Karpas-422 (cell line): ENCODE measurements at regions not wholly inside any gene's neighbourhood (a gene's known extent, or its start where the extent isn't known, plus 50 kb on each side); places are given as distances from the start of the nearest gene placed in this dataset.
A peak's percentile ranks its signal among the peaks of the same experiment; 100 is the strongest.

ENCODE experiments used
- DNase-seq: peaks from one replicate; pipeline ENCODE4 v3.0.0-alpha.2; 2015
- H2AFZ ChIP-seq: fragments of 200-600 bp; sonication (generic); 2 replicates; pipeline ENCODE4 v1.6.1; 2014; ENCODE audit warnings: antibody characterized with exemption, low read length, mixed read lengths
- H3K27ac ChIP-seq: fragments of 200-600 bp; sonication (generic); 2 replicates; pipeline ENCODE4 v1.5.1; 2014; ENCODE audit warnings: mild to moderate bottlenecking, low read length, moderate library complexity
- H3K27me3 ChIP-seq: fragments of 200-600 bp; sonication (generic); 2 replicates; pipeline ENCODE4 v1.6.1; 2014; ENCODE audit warnings: low read length, mixed read lengths
- H3K36me3 ChIP-seq: fragments of 200-600 bp; sonication (generic); 2 replicates; pipeline ENCODE4 v1.6.1; 2014; ENCODE audit warnings: low read length, mixed read lengths; ENCODE audit not compliant: insufficient read depth
- H3K4me1 ChIP-seq: fragments of 200-600 bp; sonication (generic); 2 replicates; pipeline ENCODE4 v1.6.1; 2014; ENCODE audit warnings: mild to moderate bottlenecking, low read length, mixed read lengths
- H3K4me2 ChIP-seq: fragments of 200-600 bp; sonication (generic); 2 replicates; pipeline ENCODE4 v1.6.1; 2014; ENCODE audit warnings: low read length, low read depth, mild to moderate bottlenecking; ENCODE audit not compliant: poor library complexity, severe bottlenecking
- H3K4me3 ChIP-seq: fragments of 200-600 bp; sonication (generic); 2 replicates; pipeline ENCODE4 v1.5.1; 2014; ENCODE audit warnings: mild to moderate bottlenecking, antibody characterized with exemption, low read length, mixed read lengths
- H3K79me2 ChIP-seq: fragments of 200-600 bp; sonication (generic); 2 replicates; pipeline ENCODE4 v1.6.1; 2014; ENCODE audit warnings: mild to moderate bottlenecking, low read length, mixed read lengths
- H3K9ac ChIP-seq: fragments of 200-600 bp; sonication (generic); 2 replicates; pipeline ENCODE4 v1.6.0; 2014; ENCODE audit warnings: low read length
- H3K9me2 ChIP-seq: fragments of 200-600 bp; sonication (generic), shearing (Covaris generic); replicated peaks from 2 replicates; pipeline ENCODE4 v1.6.0; 2014; ENCODE audit warnings: mild to moderate bottlenecking, low read length, moderate library complexity; ENCODE audit not compliant: insufficient read depth
- H3K9me3 ChIP-seq: fragments of 300-700, 200-600 bp; sonication (generic); 2 replicates; pipeline ENCODE4 v1.6.1; 2014; ENCODE audit warnings: low read length, mixed read lengths
- H4K20me1 ChIP-seq: fragments of 200-600 bp; sonication (generic); 2 replicates; pipeline ENCODE4 v1.6.1; 2014; ENCODE audit warnings: mild to moderate bottlenecking, antibody characterized with exemption, low read length, low read depth; ENCODE audit not compliant: insufficient read depth

- Histone ChIP-seq H3K4me1 (peaks cover 37% of the 10 kb centered on the region), H3K9me3 (no peaks in the 10 kb centered on the region), H3K4me3 (no peak overlapping the region), H3K79me2 (no peaks in the 10 kb centered on the region), H2AFZ (no peak overlapping the region), H4K20me1 (no peaks in the 10 kb centered on the region), H3K9ac (no peak overlapping the region), H3K27me3 (no peaks in the 10 kb centered on the region), H3K4me2 (peak overlapping the region; percentile 39), H3K9me2 (no peaks in the 10 kb centered on the region), H3K27ac (no peak overlapping the region), H3K36me3 (no peaks in the 10 kb centered on the region)
- DNase-seq, result peak; percentile 49
Measured at GRCh38 chr6:90383196-90383822, 86.7 kb upstream of the BACH2 start.

GRCh38 chr6:90382760-90383159 lies 86.1 kb upstream of the BACH2 start:
- H3K79me2 ChIP-seq, result no peaks in the 10 kb centered on the region
- no peaks in the 10 kb centered on the region for H3K27me3 ChIP-seq
- H3K9me2 ChIP-seq, result no peaks in the 10 kb centered on the region
- H3K9me3 ChIP-seq, result no peaks in the 10 kb centered on the region
- H3K36me3 ChIP-seq, result no peaks in the 10 kb centered on the region
- no peaks in the 10 kb centered on the region for H4K20me1 ChIP-seq
- H3K4me3 ChIP-seq, result no peak overlapping the region
- H2AFZ ChIP-seq, result no peak overlapping the region
- no peak overlapping the region for H3K27ac ChIP-seq
- peaks cover 37% of the 10 kb centered on the region for H3K4me1 ChIP-seq
- no peak for DNase-seq
- no peak overlapping the region for H3K9ac ChIP-seq
- peak overlapping the region; percentile 39 for H3K4me2 ChIP-seq

GRCh38 chr6:90375681-90376439 lies 79.2 kb upstream of the BACH2 start:
- H3K4me2 ChIP-seq, result peak overlapping the region; percentile 7

GRCh38 chr6:90374201-90374600 lies 77.6 kb upstream of the BACH2 start:
- Histone ChIP-seq H3K4me2 (no peak overlapping the region), H3K36me3 (no peaks in the 10 kb centered on the region), H4K20me1 (no peaks in the 10 kb centered on the region), H3K27ac (no peak overlapping the region), H3K9ac (no peak overlapping the region), H2AFZ (no peak overlapping the region), H3K9me3 (no peaks in the 10 kb centered on the region), H3K9me2 (no peaks in the 10 kb centered on the region), H3K4me1 (peaks cover 15% of the 10 kb centered on the region), H3K27me3 (no peaks in the 10 kb centered on the region), H3K79me2 (no peaks in the 10 kb centered on the region), H3K4me3 (no peak overlapping the region)
- DNase-seq, result no peak

More at GRCh38 chr6:90375681-90376439, 79.2 kb upstream of the BACH2 start:
- Histone ChIP-seq H3K27ac (no peak overlapping the region), H3K27me3 (no peaks in the 10 kb centered on the region), H3K9me3 (no peaks in the 10 kb centered on the region), H3K36me3 (no peaks in the 10 kb centered on the region), H3K4me3 (no peak overlapping the region), H4K20me1 (no peaks in the 10 kb centered on the region), H3K9ac (no peak overlapping the region), H3K4me1 (peaks cover 15% of the 10 kb centered on the region), H3K9me2 (no peaks in the 10 kb centered on the region), H3K79me2 (no peaks in the 10 kb centered on the region), H2AFZ (peak overlapping the region; percentile 48)
- peak; percentile 47 for DNase-seq

GRCh38 chr6:90372885-90373284 lies 76.2 kb upstream of the BACH2 start:
- H4K20me1 ChIP-seq, result no peaks in the 10 kb centered on the region
- no peaks in the 10 kb centered on the region for H3K79me2 ChIP-seq
- H3K4me3 ChIP-seq, result no peak overlapping the region
- no peak overlapping the region for H3K27ac ChIP-seq
- peaks cover 15% of the 10 kb centered on the region for H3K4me1 ChIP-seq
- H3K9me3 ChIP-seq, result no peaks in the 10 kb centered on the region
- H3K9me2 ChIP-seq, result no peaks in the 10 kb centered on the region
- no peaks in the 10 kb centered on the region for H3K27me3 ChIP-seq
- no peaks in the 10 kb centered on the region for H3K36me3 ChIP-seq
- H2AFZ ChIP-seq, result no peak overlapping the region
- no peak overlapping the region for H3K4me2 ChIP-seq
- no peak for DNase-seq
- no peak overlapping the region for H3K9ac ChIP-seq

GRCh38 chr6:90372450-90372849 lies 75.8 kb upstream of the BACH2 start:
- no peaks in the 10 kb centered on the region for H4K20me1 ChIP-seq
- peaks cover 15% of the 10 kb centered on the region for H3K4me1 ChIP-seq
- H2AFZ ChIP-seq, result no peak overlapping the region
- DNase-seq, result no peak
- H3K79me2 ChIP-seq, result no peaks in the 10 kb centered on the region
- no peak overlapping the region for H3K27ac ChIP-seq
- no peak overlapping the region for H3K4me3 ChIP-seq
- no peaks in the 10 kb centered on the region for H3K27me3 ChIP-seq
- H3K9me3 ChIP-seq, result no peaks in the 10 kb centered on the region
- H3K9me2 ChIP-seq, result no peaks in the 10 kb centered on the region
- H3K36me3 ChIP-seq, result no peaks in the 10 kb centered on the region
- no peak overlapping the region for H3K9ac ChIP-seq
- no peak overlapping the region for H3K4me2 ChIP-seq

- no peaks in the 10 kb centered on the region for H3K79me2 ChIP-seq
- no peaks in the 10 kb centered on the region for H3K36me3 ChIP-seq
- no peak overlapping the region for H3K9ac ChIP-seq
- no peaks in the 10 kb centered on the region for H3K9me3 ChIP-seq
- H3K9me2 ChIP-seq, result no peaks in the 10 kb centered on the region
- peaks cover 3% of the 10 kb centered on the region for H3K4me1 ChIP-seq
- no peak overlapping the region for H3K4me2 ChIP-seq
- H4K20me1 ChIP-seq, result no peaks in the 10 kb centered on the region
- no peak overlapping the region for H2AFZ ChIP-seq
- no peaks in the 10 kb centered on the region for H3K27me3 ChIP-seq
- no peak overlapping the region for H3K27ac ChIP-seq
- no peak overlapping the region for H3K4me3 ChIP-seq
- DNase-seq, result no peak
Measured at GRCh38 chr6:90370493-90370959, 73.9 kb upstream of the BACH2 start.

GRCh38 chr6:90369651-90370050 lies 73.0 kb upstream of the BACH2 start:
- Histone ChIP-seq H3K36me3 (no peaks in the 10 kb centered on the region), H3K4me1 (no peaks in the 10 kb centered on the region), H3K9me3 (no peaks in the 10 kb centered on the region), H2AFZ (no peak overlapping the region), H3K9me2 (no peaks in the 10 kb centered on the region), H3K27ac (no peak overlapping the region), H3K79me2 (no peaks in the 10 kb centered on the region), H3K9ac (no peak overlapping the region), H3K27me3 (no peaks in the 10 kb centered on the region), H4K20me1 (no peaks in the 10 kb centered on the region), H3K4me2 (no peak overlapping the region), H3K4me3 (no peak overlapping the region)
- DNase-seq, result no peak
